Neuronal stem cell (in vitro differentiated cells): ENCODE measurements at regions not wholly inside any gene's neighbourhood (a gene's known extent, or its start where the extent isn't known, plus 50 kb on each side); places are given as distances from the start of the nearest gene placed in this dataset.

Experiments
- DNase-seq: peaks from one replicate; pipeline ENCODE4 v3.0.0-alpha.2; 2013; ENCODE audit warnings: low spot score
- H2AFZ ChIP-seq: one replicate; pipeline ENCODE4 v1.6.1; 2013; ENCODE audit warnings: mild to moderate bottlenecking, low read length, inconsistent platforms
- H2AK5ac ChIP-seq: 2 replicates; pipeline ENCODE4 v1.6.1; 2013; ENCODE audit warnings: low read depth, mild to moderate bottlenecking, inconsistent platforms, low read length, moderate library complexity, mixed read lengths
- H2BK120ac ChIP-seq: 2 replicates; pipeline ENCODE4 v1.6.1; 2013; ENCODE audit warnings: low read depth, mild to moderate bottlenecking, inconsistent platforms, low read length, moderate library complexity, mixed read lengths
- H2BK12ac ChIP-seq: one replicate; pipeline ENCODE4 v1.6.1; 2013; ENCODE audit warnings: low read length, inconsistent platforms
- H2BK15ac ChIP-seq: 2 replicates; pipeline ENCODE4 v1.6.1; 2013; ENCODE audit warnings: mild to moderate bottlenecking, low read length, inconsistent platforms, mixed read lengths
- H2BK5ac ChIP-seq: one replicate; pipeline ENCODE4 v1.6.1; 2013; ENCODE audit warnings: inconsistent platforms, mild to moderate bottlenecking, low read length, moderate library complexity
- H3K14ac ChIP-seq: one replicate; pipeline ENCODE4 v1.6.1; 2013; ENCODE audit warnings: low read length, inconsistent platforms
- H3K18ac ChIP-seq: 2 replicates; pipeline ENCODE4 v1.6.1; 2013; ENCODE audit warnings: low read length, inconsistent platforms
- H3K23ac ChIP-seq: 2 replicates; pipeline ENCODE4 v1.6.1; 2013; ENCODE audit warnings: low read depth, mild to moderate bottlenecking, mixed read lengths, low read length, inconsistent platforms; ENCODE audit not compliant: poor library complexity
- H3K27ac ChIP-seq: replicated peaks from 3 replicates; pipeline ENCODE4 v1.5.1; 2013; ENCODE audit warnings: low read length, inconsistent platforms
- H3K27me3 ChIP-seq, 3 experiments: 2 replicates each; pipeline ENCODE4 v1.6.1; 2013; ENCODE audit warnings: low read length in 3 of 3, mild to moderate bottlenecking in 2 of 3, inconsistent platforms in 1 of 3, low read depth in 1 of 3, mixed read lengths in 1 of 3, moderate library complexity in 1 of 3; ENCODE audit not compliant: control insufficient read depth in 3 of 3, insufficient read depth in 3 of 3
- H3K36me3 ChIP-seq, 2 donors: replicated peaks in 1 of 2; 2 replicates each; pipeline ENCODE4 v1.6.1; 2013; ENCODE audit warnings: low read length in 2 of 2; ENCODE audit not compliant: control insufficient read depth in 2 of 2, insufficient read depth in 2 of 2
- H3K4ac ChIP-seq: 2 replicates; pipeline ENCODE4 v1.6.1; 2013; ENCODE audit warnings: inconsistent platforms, mild to moderate bottlenecking, low read length, moderate library complexity
- H3K4me1 ChIP-seq, 2 donors: 1 replicate in 1 of 2; 2 replicates in 1 of 2; pipeline ENCODE4 v1.6.1; 2013; ENCODE audit warnings: low read length in 2 of 2, low read depth in 1 of 2; ENCODE audit not compliant: control insufficient read depth in 2 of 2, insufficient read depth in 1 of 2
- H3K4me2 ChIP-seq: one replicate; pipeline ENCODE4 v1.6.1; 2013; ENCODE audit warnings: mild to moderate bottlenecking, low read length, inconsistent platforms; ENCODE audit not compliant: insufficient read depth, poor library complexity, severe bottlenecking
- H3K4me3 ChIP-seq, 2 donors: 2 replicates each; pipeline ENCODE4 v1.5.1; 2013; ENCODE audit warnings: low read length in 2 of 2, mild to moderate bottlenecking in 2 of 2, inconsistent platforms in 1 of 2, moderate library complexity in 1 of 2
- H3K79me1 ChIP-seq: one replicate; pipeline ENCODE4 v1.6.1; 2013; ENCODE audit warnings: low read depth, mild to moderate bottlenecking, inconsistent platforms, low read length, moderate library complexity
- H3K9ac ChIP-seq: one replicate; pipeline ENCODE4 v1.6.1; 2013; ENCODE audit warnings: mild to moderate bottlenecking, low read depth, low read length, inconsistent platforms; ENCODE audit not compliant: poor library complexity
- H3K9me3 ChIP-seq, 2 donors: replicated peaks in 1 of 2; 2 replicates each; pipeline versions ENCODE3 to v1.6.1; 2013; ENCODE audit warnings: low read length in 2 of 2, mild to moderate bottlenecking in 2 of 2, inconsistent platforms in 1 of 2, low read depth in 1 of 2, mixed read lengths in 1 of 2, moderate library complexity in 1 of 2; ENCODE audit not compliant: control insufficient read depth in 2 of 2, insufficient read depth in 1 of 2
- H4K8ac ChIP-seq: one replicate; pipeline ENCODE4 v1.6.1; 2013; ENCODE audit warnings: low read depth, mild to moderate bottlenecking, inconsistent platforms, low read length, moderate library complexity
- H4K91ac ChIP-seq: one replicate; pipeline ENCODE4 v1.6.1; 2013; ENCODE audit warnings: low read length, low read depth, mild to moderate bottlenecking, inconsistent platforms; ENCODE audit not compliant: poor library complexity
- WGBS, 2 donors: extraction: QIAGEN DNeasy Blood & Tissue Kit; methylation state at CpG; one replicate each; pipeline ENCODE4 v1.1.7; 2013; ENCODE audit warnings: missing lambda C conversion rate in 2 of 2, mixed read lengths in 1 of 2; ENCODE audit not compliant: insufficient read length in 2 of 2, insufficient replicate concordance in 1 of 2; ENCODE audit errors: extremely low coverage in 2 of 2; 5-methylcytosine and 5-hydroxymethylcytosine counted together

DNA sequence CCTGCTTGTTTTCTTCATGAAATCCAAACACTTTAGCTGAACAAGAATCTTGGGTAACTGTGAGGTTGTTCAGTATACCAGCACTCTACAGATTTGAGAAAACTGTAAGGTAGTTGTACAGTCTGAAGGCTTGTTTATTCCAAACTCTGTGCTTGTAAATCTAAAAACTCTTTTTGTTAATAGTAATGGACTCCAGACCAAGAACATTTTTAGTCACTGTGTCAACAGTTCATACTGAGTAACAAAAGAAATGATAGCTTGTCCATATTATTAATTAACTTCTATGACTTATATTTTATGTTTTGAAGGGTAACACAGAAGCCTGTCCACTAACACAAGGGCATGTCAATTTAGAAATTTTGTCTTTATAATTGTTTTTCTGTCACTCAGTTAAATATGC, 72.2 kb upstream of the KYNU start:
- no peak overlapping the region for H2BK12ac ChIP-seq
- no peak overlapping the region for H3K4me3 ChIP-seq
- H3K79me1 ChIP-seq: no peaks in the 10 kb centered on the region
- no peak overlapping the region for H2AFZ ChIP-seq
- H3K14ac ChIP-seq: no peak overlapping the region
- DNase-seq: no peak
- no peak overlapping the region for H3K27ac ChIP-seq
- no peak overlapping the region for H2BK120ac ChIP-seq
- H4K8ac ChIP-seq: no peak overlapping the region
- H2AK5ac ChIP-seq: no peak overlapping the region
- no peak overlapping the region for H2BK5ac ChIP-seq
- no peak overlapping the region for H3K4ac ChIP-seq
- no peaks in the 10 kb centered on the region for H3K36me3 ChIP-seq
- no peaks in the 10 kb centered on the region for H3K4me1 ChIP-seq
- H4K91ac ChIP-seq: no peak overlapping the region
- H2BK15ac ChIP-seq: no peak overlapping the region
- no peak overlapping the region for H3K18ac ChIP-seq
- no peak overlapping the region for H3K9ac ChIP-seq
- no peak overlapping the region for H3K23ac ChIP-seq
- H3K9me3 ChIP-seq: no peaks in the 10 kb centered on the region
- H3K4me2 ChIP-seq: no peak overlapping the region
- no peaks in the 10 kb centered on the region for H3K27me3 ChIP-seq

GRCh38 chr2:142803158-142803557, 74.3 kb upstream of the KYNU start:
- no peak overlapping the region for H2BK15ac ChIP-seq
- H3K9ac ChIP-seq: no peak overlapping the region
- H3K23ac ChIP-seq: no peak overlapping the region
- H3K27me3 ChIP-seq: no peaks in the 10 kb centered on the region
- no peak overlapping the region for H4K8ac ChIP-seq
- DNase-seq: no peak
- H3K18ac ChIP-seq: no peak overlapping the region
- no peak overlapping the region for H2AK5ac ChIP-seq
- no peak overlapping the region for H2BK120ac ChIP-seq
- no peak overlapping the region for H4K91ac ChIP-seq
- H3K14ac ChIP-seq: no peak overlapping the region
- no peak overlapping the region for H3K4ac ChIP-seq
- no peaks in the 10 kb centered on the region for H3K79me1 ChIP-seq
- no peak overlapping the region for H3K27ac ChIP-seq
- H3K36me3 ChIP-seq: no peaks in the 10 kb centered on the region
- no peak overlapping the region for H2BK12ac ChIP-seq
- no peak overlapping the region for H3K4me3 ChIP-seq
- H2AFZ ChIP-seq: no peak overlapping the region
- no peaks in the 10 kb centered on the region for H3K9me3 ChIP-seq
- H2BK5ac ChIP-seq: no peak overlapping the region
- H3K4me2 ChIP-seq: no peak overlapping the region
- H3K4me1 ChIP-seq: no peaks in the 10 kb centered on the region

DNA sequence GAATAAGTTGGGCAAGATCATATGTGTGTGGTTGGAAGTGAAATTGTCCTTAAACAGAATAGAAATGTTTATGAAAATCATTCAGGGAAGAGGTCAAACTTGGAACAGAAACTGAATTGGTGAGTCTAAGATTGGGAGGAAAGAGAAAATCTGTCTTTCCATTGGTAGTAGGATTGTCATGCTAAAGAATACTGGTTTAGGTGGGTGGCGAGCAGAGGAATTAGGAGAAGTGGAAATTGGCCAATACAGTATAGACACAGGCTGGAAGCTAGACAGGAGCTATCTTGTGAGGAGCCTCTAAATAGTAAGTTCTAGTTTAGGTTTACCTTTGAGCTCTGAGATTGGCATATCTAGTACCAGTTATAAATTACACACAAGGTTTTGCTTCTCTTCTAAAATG, 80.9 kb upstream of the KYNU start:
- H2BK120ac ChIP-seq: no peak overlapping the region
- no peaks in the 10 kb centered on the region for H3K27me3 ChIP-seq
- peaks cover 0 to 6% of the 10 kb centered on the region in 2 donors for H3K4me1 ChIP-seq
- no peaks in the 10 kb centered on the region for H3K79me1 ChIP-seq
- no peak overlapping the region for H3K14ac ChIP-seq
- H3K4me3 ChIP-seq: no peak overlapping the region
- H3K4ac ChIP-seq: no peak overlapping the region
- no peaks in the 10 kb centered on the region for H3K36me3 ChIP-seq
- no peak overlapping the region for H4K91ac ChIP-seq
- H3K27ac ChIP-seq: no peak overlapping the region
- WGBS, 2 donors: no CpG with 5 or more reads among the region's 1 CpG
- no peak for DNase-seq
- H2BK5ac ChIP-seq: no peak overlapping the region
- H2AK5ac ChIP-seq: no peak overlapping the region
- H3K9me3 ChIP-seq: no peaks in the 10 kb centered on the region
- H4K8ac ChIP-seq: no peak overlapping the region
- no peak overlapping the region for H3K23ac ChIP-seq
- H3K4me2 ChIP-seq: no peak overlapping the region
- no peak overlapping the region for H2BK15ac ChIP-seq
- H3K18ac ChIP-seq: no peak overlapping the region
- H2BK12ac ChIP-seq: no peak overlapping the region
- H3K9ac ChIP-seq: no peak overlapping the region
- H2AFZ ChIP-seq: peak overlapping the region; percentile 61

- H3K9me3 ChIP-seq: no peaks in the 10 kb centered on the region
- H4K8ac ChIP-seq: no peak overlapping the region
- H3K18ac ChIP-seq: no peak overlapping the region
- no peak overlapping the region for H2BK15ac ChIP-seq
- no peak for DNase-seq
- no peaks in the 10 kb centered on the region for H3K79me1 ChIP-seq
- no peaks in the 10 kb centered on the region for H3K36me3 ChIP-seq
- H2BK5ac ChIP-seq: no peak overlapping the region
- no peak overlapping the region for H2BK120ac ChIP-seq
- no peak overlapping the region for H3K4me3 ChIP-seq
- H3K27ac ChIP-seq: no peak overlapping the region
- no peaks in the 10 kb centered on the region for H3K27me3 ChIP-seq
- H3K4me2 ChIP-seq: no peak overlapping the region
- no peak overlapping the region for H2AK5ac ChIP-seq
- peak overlapping the region; percentile 61 for H2AFZ ChIP-seq
- WGBS, 2 donors: no CpG with 5 or more reads among the region's 2 CpGs
- no peak overlapping the region for H3K14ac ChIP-seq
- no peak overlapping the region for H3K23ac ChIP-seq
- peaks cover 0 to 6% of the 10 kb centered on the region in 2 donors for H3K4me1 ChIP-seq
- H2BK12ac ChIP-seq: no peak overlapping the region
- no peak overlapping the region for H3K9ac ChIP-seq
- H4K91ac ChIP-seq: no peak overlapping the region
- H3K4ac ChIP-seq: no peak overlapping the region
Measured at GRCh38 chr2:142796161-142796560, 81.3 kb upstream of the KYNU start.
